C4-2B (cell line): ENCODE measurements at regions not wholly inside any gene's neighbourhood (a gene's known extent, or its start where the extent isn't known, plus 50 kb on each side); places are given as distances from the start of the nearest gene placed in this dataset.

Experiments
- ZFX ChIP-seq: fragments of 450-650 bp; IDR thresholded peaks from 2 replicates; pipeline ENCODE4 v1.6.1; 2017
- TF ChIP-seq, protein P1 (sequence below): fragments of 450-650 bp; conservative IDR thresholded peaks from 2 replicates; pipeline ENCODE4 v1.5.1; 2017; ENCODE audit warnings: mild to moderate bottlenecking

- TF ChIP-seq, protein P1, sequence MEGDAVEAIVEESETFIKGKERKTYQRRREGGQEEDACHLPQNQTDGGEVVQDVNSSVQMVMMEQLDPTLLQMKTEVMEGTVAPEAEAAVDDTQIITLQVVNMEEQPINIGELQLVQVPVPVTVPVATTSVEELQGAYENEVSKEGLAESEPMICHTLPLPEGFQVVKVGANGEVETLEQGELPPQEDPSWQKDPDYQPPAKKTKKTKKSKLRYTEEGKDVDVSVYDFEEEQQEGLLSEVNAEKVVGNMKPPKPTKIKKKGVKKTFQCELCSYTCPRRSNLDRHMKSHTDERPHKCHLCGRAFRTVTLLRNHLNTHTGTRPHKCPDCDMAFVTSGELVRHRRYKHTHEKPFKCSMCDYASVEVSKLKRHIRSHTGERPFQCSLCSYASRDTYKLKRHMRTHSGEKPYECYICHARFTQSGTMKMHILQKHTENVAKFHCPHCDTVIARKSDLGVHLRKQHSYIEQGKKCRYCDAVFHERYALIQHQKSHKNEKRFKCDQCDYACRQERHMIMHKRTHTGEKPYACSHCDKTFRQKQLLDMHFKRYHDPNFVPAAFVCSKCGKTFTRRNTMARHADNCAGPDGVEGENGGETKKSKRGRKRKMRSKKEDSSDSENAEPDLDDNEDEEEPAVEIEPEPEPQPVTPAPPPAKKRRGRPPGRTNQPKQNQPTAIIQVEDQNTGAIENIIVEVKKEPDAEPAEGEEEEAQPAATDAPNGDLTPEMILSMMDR = no peak
- no peak for TF ChIP-seq ZFX
Measured at GRCh38 chr11:90997241-90997640, 774.4 kb upstream of the CHORDC1 start.
